GM18951 (cell line): ENCODE measurements at regions not wholly inside any gene's neighbourhood (a gene's known extent, or its start where the extent isn't known, plus 50 kb on each side); places are given as distances from the start of the nearest gene placed in this dataset.

Source experiments
- POLR2A ChIP-seq: IDR thresholded peaks from 4 replicates; pipeline ENCODE4 v1.6.1; 2011; ENCODE audit warnings: mild to moderate bottlenecking; ENCODE audit not compliant: insufficient read length, insufficient read depth; ENCODE audit errors: extremely low read depth
- in situ Hi-C: fragments of 300-500 bp; cut with MboI; formaldehyde crosslinking; loops from one replicate; pipeline ENCODE4 v1.12.0; 2022; ENCODE audit warnings: low sequenced_read_pairs, mixed read lengths, inconsistent platforms; ENCODE audit not compliant: unreplicated experiment

GRCh38 chr15:59838900-59839299 is 149.8 kb upstream of the BNIP2 start:
- TF ChIP-seq POLR2A, result no peak

GRCh38 chr15:59835776-59836175 is 146.7 kb upstream of the BNIP2 start:
- no peak for TF ChIP-seq POLR2A
- in situ Hi-C loops, result no loop called here

More at GRCh38 chr15:59838900-59839299, 149.8 kb upstream of the BNIP2 start:
- in situ Hi-C loops, result no loop called here

- in situ Hi-C loops, result no loop called here
- TF ChIP-seq POLR2A, result no peak
These were observed 145.4 kb upstream of the BNIP2 start for GRCh38 chr15:59834528-59834927.

GRCh38 chr15:59833366-59833765 is 144.2 kb upstream of the BNIP2 start:
- in situ Hi-C loops, result no loop called here
- no peak for TF ChIP-seq POLR2A

- in situ Hi-C loops, result no loop called here
- no peak for TF ChIP-seq POLR2A
These were observed 141.8 kb upstream of the BNIP2 start for GRCh38 chr15:59830873-59831272.

- in situ Hi-C loops, result no loop called here
- no peak for TF ChIP-seq POLR2A
These were observed 141.0 kb upstream of the BNIP2 start for GRCh38 chr15:59830098-59830497.

- TF ChIP-seq POLR2A, result no peak
- in situ Hi-C loops, result no loop called here
These were observed 139.7 kb upstream of the BNIP2 start for GRCh38 chr15:59828861-59829260.

- in situ Hi-C loops, result no loop called here
- no peak for TF ChIP-seq POLR2A
These were observed 139.1 kb upstream of the BNIP2 start for GRCh38 chr15:59828263-59828662.

GRCh38 chr15:59825901-59826300 is 136.8 kb upstream of the BNIP2 start:
- in situ Hi-C loops, result no loop called here
- no peak for TF ChIP-seq POLR2A

GRCh38 chr15:59821286-59821685 is 132.2 kb upstream of the BNIP2 start:
- in situ Hi-C loops, result no loop called here
- TF ChIP-seq POLR2A, result no peak

GRCh38 chr15:59819092-59819491 is 130.0 kb upstream of the BNIP2 start:
- in situ Hi-C loops, result no loop called here
- no peak for TF ChIP-seq POLR2A

- in situ Hi-C loops, result no loop called here
- TF ChIP-seq POLR2A, result no peak
These were observed 129.2 kb upstream of the BNIP2 start for GRCh38 chr15:59818336-59818735.

- in situ Hi-C loops, result no loop called here
- TF ChIP-seq POLR2A, result no peak
These were observed 128.7 kb upstream of the BNIP2 start for GRCh38 chr15:59817834-59818233.

GRCh38 chr15:59817053-59817452 is 127.9 kb upstream of the BNIP2 start:
- TF ChIP-seq POLR2A, result no peak
- in situ Hi-C loops, result no loop called here

- in situ Hi-C loops, result no loop called here
- no peak for TF ChIP-seq POLR2A
These were observed 125.3 kb upstream of the BNIP2 start for GRCh38 chr15:59814409-59814808.
